ENCODE measurements at regions not wholly inside any gene's neighbourhood (a gene's known extent, or its start where the extent isn't known, plus 50 kb on each side); places are given as distances from the start of the nearest gene placed in this dataset.
"Not testable (repeated sequence)": the region's sequence is repeated elsewhere in the genome, so short reads cannot be mapped to it uniquely, and the experiment has no call there.

GRCh38 chr6:115594891-115595290, 465.8 kb downstream of the FRK start:
- peaks cover 5% of the 10 kb centered on the region for H3K9me3 Mint-ChIP-seq
- no peak overlapping the region for H3K4me3 Mint-ChIP-seq
- no peaks in the 10 kb centered on the region for H3K27me3 Mint-ChIP-seq (ENCODE audit: low read depth)
- H3K4me1 Mint-ChIP-seq: no peaks in the 10 kb centered on the region
- no peak for DNase-seq (ENCODE audit: low read depth, low spot score)
- TF ChIP-seq, protein P1, sequence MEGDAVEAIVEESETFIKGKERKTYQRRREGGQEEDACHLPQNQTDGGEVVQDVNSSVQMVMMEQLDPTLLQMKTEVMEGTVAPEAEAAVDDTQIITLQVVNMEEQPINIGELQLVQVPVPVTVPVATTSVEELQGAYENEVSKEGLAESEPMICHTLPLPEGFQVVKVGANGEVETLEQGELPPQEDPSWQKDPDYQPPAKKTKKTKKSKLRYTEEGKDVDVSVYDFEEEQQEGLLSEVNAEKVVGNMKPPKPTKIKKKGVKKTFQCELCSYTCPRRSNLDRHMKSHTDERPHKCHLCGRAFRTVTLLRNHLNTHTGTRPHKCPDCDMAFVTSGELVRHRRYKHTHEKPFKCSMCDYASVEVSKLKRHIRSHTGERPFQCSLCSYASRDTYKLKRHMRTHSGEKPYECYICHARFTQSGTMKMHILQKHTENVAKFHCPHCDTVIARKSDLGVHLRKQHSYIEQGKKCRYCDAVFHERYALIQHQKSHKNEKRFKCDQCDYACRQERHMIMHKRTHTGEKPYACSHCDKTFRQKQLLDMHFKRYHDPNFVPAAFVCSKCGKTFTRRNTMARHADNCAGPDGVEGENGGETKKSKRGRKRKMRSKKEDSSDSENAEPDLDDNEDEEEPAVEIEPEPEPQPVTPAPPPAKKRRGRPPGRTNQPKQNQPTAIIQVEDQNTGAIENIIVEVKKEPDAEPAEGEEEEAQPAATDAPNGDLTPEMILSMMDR (conservative IDR thresholded peaks at IDR 0.05): no peak
- H3K36me3 Mint-ChIP-seq (ENCODE audit: low read depth): peaks cover 3% of the 10 kb centered on the region
- no peak overlapping the region for H3K27ac Mint-ChIP-seq (ENCODE audit: unreplicated experiment)

GRCh38 chr6:115592025-115592424, 468.7 kb downstream of the FRK start:
- Mint-ChIP-seq H3K9me3 (no peaks in the 10 kb centered on the region), H3K4me1 (no peaks in the 10 kb centered on the region), H3K4me3 (no peak overlapping the region), H3K36me3 (ENCODE audit: low read depth) (no peaks in the 10 kb centered on the region), H3K27ac (ENCODE audit: unreplicated experiment) (no peak overlapping the region), H3K27me3 (ENCODE audit: low read depth) (no peaks in the 10 kb centered on the region)
- no peak for DNase-seq (ENCODE audit: low read depth, low spot score)
- TF ChIP-seq, protein P1 (conservative IDR thresholded peaks at IDR 0.05): no peak

DNA sequence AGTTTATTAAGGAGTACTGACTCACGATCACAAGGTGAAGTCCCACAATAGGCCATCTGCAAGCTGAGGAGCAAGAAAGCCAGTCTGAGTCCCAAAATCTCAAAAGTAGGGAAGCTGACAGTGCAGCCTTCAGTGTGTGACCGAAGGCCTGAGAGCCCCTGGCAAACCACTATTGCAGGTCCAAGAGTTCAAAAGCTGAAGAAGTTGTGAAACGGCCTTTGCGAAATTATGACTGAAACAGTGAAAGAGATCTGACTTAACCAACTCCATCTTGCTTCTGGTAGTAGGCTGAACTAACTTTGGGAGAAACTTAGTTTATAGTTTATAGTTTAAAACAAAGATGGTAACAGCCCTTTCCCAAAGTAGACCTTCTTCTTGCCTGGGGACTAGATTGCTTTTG, 471.6 kb downstream of the FRK start:
- H3K27ac Mint-ChIP-seq (ENCODE audit: unreplicated experiment): not testable (repeated sequence)

DNA sequence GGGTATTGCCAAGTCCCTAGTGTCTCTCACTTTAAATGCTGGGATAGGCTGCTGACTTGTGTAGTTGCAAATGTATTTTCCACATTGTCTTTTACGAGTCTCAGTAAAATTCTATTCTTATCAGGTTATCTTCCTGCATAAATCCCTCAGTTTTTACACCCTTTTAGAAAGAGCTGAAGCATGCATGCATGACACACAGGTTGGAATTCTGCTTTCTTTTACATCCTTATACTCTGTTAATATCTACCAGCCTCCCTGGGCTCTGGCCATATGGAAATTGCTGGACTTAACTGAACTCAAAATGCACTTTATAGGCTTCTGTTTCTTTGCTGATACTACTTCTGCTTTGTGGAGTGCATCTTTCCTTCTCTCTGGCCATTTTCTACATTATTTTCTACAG, 477.4 kb downstream of the FRK start:
- TF ChIP-seq, protein P1 (conservative IDR thresholded peaks at IDR 0.05): no peak
- Mint-ChIP-seq H3K4me1 (no peaks in the 10 kb centered on the region), H3K27me3 (ENCODE audit: low read depth) (no peaks in the 10 kb centered on the region), H3K27ac (ENCODE audit: unreplicated experiment) (no peak overlapping the region), H3K36me3 (ENCODE audit: low read depth) (no peaks in the 10 kb centered on the region), H3K9me3 (peaks cover 2% of the 10 kb centered on the region), H3K4me3 (no peak overlapping the region)
- DNase-seq (ENCODE audit: low read depth, low spot score): no peak

More for the DNA sequence above, 471.6 kb downstream of the FRK start:
- H3K27me3 Mint-ChIP-seq (ENCODE audit: low read depth); H3K4me1 Mint-ChIP-seq; H3K36me3 Mint-ChIP-seq (ENCODE audit: low read depth); H3K9me3 Mint-ChIP-seq; DNase-seq (ENCODE audit: low read depth, low spot score); H3K4me3 Mint-ChIP-seq: not testable (repeated sequence)

- DNase-seq (ENCODE audit: low read depth, low spot score): no peak
- TF ChIP-seq, protein P1 (conservative IDR thresholded peaks at IDR 0.05): no peak
- H3K9me3 Mint-ChIP-seq: peaks cover 2% of the 10 kb centered on the region
- H3K36me3 Mint-ChIP-seq (ENCODE audit: low read depth): no peaks in the 10 kb centered on the region
- H3K27me3 Mint-ChIP-seq (ENCODE audit: low read depth): no peaks in the 10 kb centered on the region
- no peak overlapping the region for H3K27ac Mint-ChIP-seq (ENCODE audit: unreplicated experiment)
- no peak overlapping the region for H3K4me3 Mint-ChIP-seq
- H3K4me1 Mint-ChIP-seq: no peaks in the 10 kb centered on the region
Measured at GRCh38 chr6:115582386-115582785, 478.3 kb downstream of the FRK start.

- DNase-seq (ENCODE audit: low read depth, low spot score); H3K4me3 Mint-ChIP-seq; H3K27ac Mint-ChIP-seq (ENCODE audit: unreplicated experiment); H3K9me3 Mint-ChIP-seq; H3K4me1 Mint-ChIP-seq; H3K36me3 Mint-ChIP-seq (ENCODE audit: low read depth); H3K27me3 Mint-ChIP-seq (ENCODE audit: low read depth): not testable (repeated sequence)
Measured at GRCh38 chr6:115579565-115579964, 481.1 kb downstream of the FRK start.

DNA sequence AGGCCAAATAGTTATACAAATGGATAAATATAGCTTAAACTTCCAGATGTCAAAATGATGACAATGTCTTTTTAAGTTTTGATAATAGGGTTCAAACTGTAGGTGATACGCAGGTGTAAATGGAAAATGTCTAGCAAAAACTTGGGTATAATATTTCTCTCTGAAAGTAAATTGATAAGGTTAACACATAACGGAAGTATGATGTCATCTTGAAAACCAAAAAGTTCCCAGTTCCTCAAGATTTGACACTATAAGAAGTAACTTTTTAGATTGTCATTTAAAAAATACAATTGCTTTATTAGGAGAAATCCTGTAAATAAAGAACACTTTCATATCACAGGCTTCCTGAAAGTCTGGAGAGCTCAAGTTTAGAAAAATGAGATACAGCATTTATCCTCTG, 483.4 kb downstream of the FRK start:
- no peaks in the 10 kb centered on the region for H3K36me3 Mint-ChIP-seq (ENCODE audit: low read depth)
- H3K27me3 Mint-ChIP-seq (ENCODE audit: low read depth): no peaks in the 10 kb centered on the region
- no peak overlapping the region for H3K27ac Mint-ChIP-seq (ENCODE audit: unreplicated experiment)
- H3K9me3 Mint-ChIP-seq: no peaks in the 10 kb centered on the region
- no peak overlapping the region for H3K4me3 Mint-ChIP-seq
- TF ChIP-seq, protein P1 (conservative IDR thresholded peaks at IDR 0.05): no peak
- no peak for DNase-seq (ENCODE audit: low read depth, low spot score)
- H3K4me1 Mint-ChIP-seq: no peaks in the 10 kb centered on the region

Measured in neural crest cell (in vitro differentiated cells).